WERI-Rb-1 (cell line): ENCODE measurements at regions not wholly inside any gene's neighbourhood (a gene's known extent, or its start where the extent isn't known, plus 50 kb on each side); places are given as distances from the start of the nearest gene placed in this dataset.

Experiments used
- DNase-seq: peaks from one replicate; pipeline ENCODE4 v3.0.0-alpha.2; 2020
- H3K27ac ChIP-seq: fragments of 250-450 bp; sonication (Bioruptor Pico); 2 replicates; pipeline ENCODE4 v1.5.1; 2020; ENCODE audit warnings: mild to moderate bottlenecking, moderate library complexity
- H3K27me3 ChIP-seq: fragments of 250-450 bp; sonication (Bioruptor Pico); 2 replicates; pipeline ENCODE4 v1.5.1; 2021; ENCODE audit warnings: mild to moderate bottlenecking, low read depth, moderate library complexity; ENCODE audit not compliant: insufficient read depth, severe bottlenecking
- H3K36me3 ChIP-seq: fragments of 250-450 bp; sonication (Bioruptor Pico); 2 replicates; pipeline ENCODE4 v1.5.1; 2020; ENCODE audit warnings: mild to moderate bottlenecking, moderate library complexity
- H3K4me3 ChIP-seq: 2 replicates; pipeline ENCODE4 v1.5.1; 2011; ENCODE audit warnings: low read depth, mild to moderate bottlenecking, control low read depth, low read length
- H3K9me3 ChIP-seq: fragments of 250-450 bp; sonication (Bioruptor Pico); 2 replicates; pipeline ENCODE4 v1.5.1; 2021; ENCODE audit warnings: mild to moderate bottlenecking, moderate library complexity; ENCODE audit not compliant: severe bottlenecking
- CTCF ChIP-seq: IDR thresholded peaks from 2 replicates; pipeline ENCODE4 v1.5.1; 2011; ENCODE audit warnings: low read depth, mild to moderate bottlenecking, control low read depth, inconsistent platforms, low read length

GRCh38 chr6:74939151-74939708, 266.6 kb downstream of the COL12A1 start:
- H3K9me3 ChIP-seq: no peaks in the 10 kb centered on the region
- no peak overlapping the region for H3K4me3 ChIP-seq
- H3K27ac ChIP-seq: no peak overlapping the region
- TF ChIP-seq CTCF: no peak
- no peak for DNase-seq
- H3K27me3 ChIP-seq: peaks cover 32% of the 10 kb centered on the region
- no peaks in the 10 kb centered on the region for H3K36me3 ChIP-seq

- no peak overlapping the region for H3K27ac ChIP-seq
- no peak for DNase-seq
- no peak for TF ChIP-seq CTCF
- H3K4me3 ChIP-seq: no peak overlapping the region
- H3K36me3 ChIP-seq: no peaks in the 10 kb centered on the region
- H3K9me3 ChIP-seq: no peaks in the 10 kb centered on the region
- peaks cover 30% of the 10 kb centered on the region for H3K27me3 ChIP-seq
Observed at GRCh38 chr6:74937936-74938335, 267.9 kb downstream of the COL12A1 start.

- no peak for TF ChIP-seq CTCF
- no peak for DNase-seq
- Histone ChIP-seq H3K9me3 (no peaks in the 10 kb centered on the region), H3K4me3 (no peak overlapping the region), H3K27ac (no peak overlapping the region), H3K27me3 (peaks cover 33% of the 10 kb centered on the region), H3K36me3 (no peaks in the 10 kb centered on the region)
Observed at GRCh38 chr6:74936886-74937285, 269.0 kb downstream of the COL12A1 start.

GRCh38 chr6:74932232-74932888, 273.5 kb downstream of the COL12A1 start:
- H3K4me3 ChIP-seq: no peak overlapping the region
- DNase-seq: no peak
- TF ChIP-seq CTCF: no peak
- H3K27ac ChIP-seq: no peak overlapping the region
- H3K36me3 ChIP-seq: no peaks in the 10 kb centered on the region
- H3K27me3 ChIP-seq: peaks cover 17% of the 10 kb centered on the region
- no peaks in the 10 kb centered on the region for H3K9me3 ChIP-seq

- no peak overlapping the region for H3K4me3 ChIP-seq
Observed at GRCh38 chr6:74931558-74931957, 274.3 kb downstream of the COL12A1 start.

More at GRCh38 chr6:74931558-74931957, 274.3 kb downstream of the COL12A1 start:
- Histone ChIP-seq H3K36me3 (no peaks in the 10 kb centered on the region), H3K9me3 (no peaks in the 10 kb centered on the region), H3K27me3 (peaks cover 23% of the 10 kb centered on the region), H3K27ac (no peak overlapping the region)
- DNase-seq: no peak
- TF ChIP-seq CTCF: no peak
